ENCODE measurements at regions not wholly inside any gene's neighbourhood (a gene's known extent, or its start where the extent isn't known, plus 50 kb on each side); places are given as distances from the start of the nearest gene placed in this dataset.

DNA sequence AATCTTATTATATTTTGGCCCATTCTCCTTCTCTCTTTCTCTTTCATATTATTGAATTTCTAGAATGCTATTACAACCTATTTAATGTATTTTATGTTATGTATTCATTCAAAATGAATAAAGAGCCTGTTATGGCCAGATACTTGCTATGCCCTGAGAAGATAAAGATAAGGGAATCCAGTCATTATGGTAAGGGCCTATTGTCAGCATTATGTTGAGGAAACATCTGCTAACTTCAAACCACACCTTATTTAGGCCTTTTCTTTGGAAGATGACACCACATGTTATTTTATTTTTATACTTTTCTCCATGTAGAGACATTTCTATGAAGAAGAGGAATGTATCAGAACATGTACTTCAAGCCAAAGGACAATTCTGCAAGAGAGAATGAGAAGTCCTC, 60.5 kb upstream of the MPP7 start:
- no peak for ATAC-seq
- Mint-ChIP-seq H3K9me3 (no peaks in the 10 kb centered on the region), H3K4me3 (no peak overlapping the region), H3K27ac (no peak overlapping the region), H3K4me1 (no peaks in the 10 kb centered on the region; the same call in 2 of the 3 replicates), H3K27me3 (ENCODE audit: insufficient read depth, low read depth, poor library complexity) (peaks cover 6% of the 10 kb centered on the region), H3K36me3 (ENCODE audit: low read depth) (no peaks in the 10 kb centered on the region)
- Histone ChIP-seq H3K36me3 (ENCODE audit: insufficient read depth) (no peaks in the 10 kb centered on the region), H3K4me3 (no peak overlapping the region), H3K9me2 (ENCODE audit: insufficient read depth) (no peaks in the 10 kb centered on the region), H3K4me2 (no peak overlapping the region), H4K20me1 (replicated peaks; ENCODE audit: insufficient read depth) (no peaks in the 10 kb centered on the region), H3K27me3 (ENCODE audit: insufficient read depth) (no peaks in the 10 kb centered on the region), H3F3A (replicated peaks; ENCODE audit: low read depth) (no peaks in the 10 kb centered on the region), H3K79me2 (replicated peaks; ENCODE audit: insufficient read depth) (no peaks in the 10 kb centered on the region), H3K4me1 (ENCODE audit: insufficient read depth) (no peaks in the 10 kb centered on the region), H2AFZ (no peak overlapping the region), H3K27ac (ENCODE audit: low read depth) (no peak overlapping the region)
- TF ChIP-seq EZH2phosphoT487 (IDR thresholded peaks at IDR 0.05; ENCODE audit: unreplicated experiment), result no peak
- DNase-seq (ENCODE audit: low spot score), result no peak

GRCh38 chr10:28365840-28366239, 63.0 kb upstream of the MPP7 start:
- no peak for DNase-seq (ENCODE audit: low spot score)
- no peaks in the 10 kb centered on the region for H3K4me1 ChIP-seq (ENCODE audit: insufficient read depth)
- no peaks in the 10 kb centered on the region; the same call in 2 of the 3 replicates for H3K4me1 Mint-ChIP-seq
- no peak overlapping the region for H3K4me3 Mint-ChIP-seq
- no peaks in the 10 kb centered on the region for H3K27me3 ChIP-seq (ENCODE audit: insufficient read depth)
- no peaks in the 10 kb centered on the region for H3K9me2 ChIP-seq (ENCODE audit: insufficient read depth)
- H3K9me3 Mint-ChIP-seq, result no peaks in the 10 kb centered on the region
- H3K4me3 ChIP-seq, result no peak overlapping the region
- no peaks in the 10 kb centered on the region for H3F3A ChIP-seq (replicated peaks; ENCODE audit: low read depth)
- no peak overlapping the region for H3K27ac Mint-ChIP-seq
- no peak overlapping the region for H3K27ac ChIP-seq (ENCODE audit: low read depth)
- no peak overlapping the region for H2AFZ ChIP-seq
- H3K79me2 ChIP-seq (replicated peaks; ENCODE audit: insufficient read depth), result no peaks in the 10 kb centered on the region
- no peaks in the 10 kb centered on the region for H3K36me3 ChIP-seq (ENCODE audit: insufficient read depth)
- no peak for ATAC-seq
- no peaks in the 10 kb centered on the region for H4K20me1 ChIP-seq (replicated peaks; ENCODE audit: insufficient read depth)
- no peak for TF ChIP-seq STAT1 (IDR thresholded peaks at IDR 0.05; ENCODE audit: unreplicated experiment)
- no peak for TF ChIP-seq JUNB (IDR thresholded peaks at IDR 0.05; ENCODE audit: unreplicated experiment)
- TF ChIP-seq, protein P1, sequence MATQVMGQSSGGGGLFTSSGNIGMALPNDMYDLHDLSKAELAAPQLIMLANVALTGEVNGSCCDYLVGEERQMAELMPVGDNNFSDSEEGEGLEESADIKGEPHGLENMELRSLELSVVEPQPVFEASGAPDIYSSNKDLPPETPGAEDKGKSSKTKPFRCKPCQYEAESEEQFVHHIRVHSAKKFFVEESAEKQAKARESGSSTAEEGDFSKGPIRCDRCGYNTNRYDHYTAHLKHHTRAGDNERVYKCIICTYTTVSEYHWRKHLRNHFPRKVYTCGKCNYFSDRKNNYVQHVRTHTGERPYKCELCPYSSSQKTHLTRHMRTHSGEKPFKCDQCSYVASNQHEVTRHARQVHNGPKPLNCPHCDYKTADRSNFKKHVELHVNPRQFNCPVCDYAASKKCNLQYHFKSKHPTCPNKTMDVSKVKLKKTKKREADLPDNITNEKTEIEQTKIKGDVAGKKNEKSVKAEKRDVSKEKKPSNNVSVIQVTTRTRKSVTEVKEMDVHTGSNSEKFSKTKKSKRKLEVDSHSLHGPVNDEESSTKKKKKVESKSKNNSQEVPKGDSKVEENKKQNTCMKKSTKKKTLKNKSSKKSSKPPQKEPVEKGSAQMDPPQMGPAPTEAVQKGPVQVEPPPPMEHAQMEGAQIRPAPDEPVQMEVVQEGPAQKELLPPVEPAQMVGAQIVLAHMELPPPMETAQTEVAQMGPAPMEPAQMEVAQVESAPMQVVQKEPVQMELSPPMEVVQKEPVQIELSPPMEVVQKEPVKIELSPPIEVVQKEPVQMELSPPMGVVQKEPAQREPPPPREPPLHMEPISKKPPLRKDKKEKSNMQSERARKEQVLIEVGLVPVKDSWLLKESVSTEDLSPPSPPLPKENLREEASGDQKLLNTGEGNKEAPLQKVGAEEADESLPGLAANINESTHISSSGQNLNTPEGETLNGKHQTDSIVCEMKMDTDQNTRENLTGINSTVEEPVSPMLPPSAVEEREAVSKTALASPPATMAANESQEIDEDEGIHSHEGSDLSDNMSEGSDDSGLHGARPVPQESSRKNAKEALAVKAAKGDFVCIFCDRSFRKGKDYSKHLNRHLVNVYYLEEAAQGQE (IDR thresholded peaks at IDR 0.05; ENCODE audit: unreplicated experiment), result no peak
- TF ChIP-seq ETS1 (IDR thresholded peaks at IDR 0.05), result no peak
- TF ChIP-seq ZNF114 (CRISPR knock-in tag; IDR thresholded peaks at IDR 0.05), result no peak
- no peak for TF ChIP-seq NANOG (IDR thresholded peaks at IDR 0.05; ENCODE audit: borderline replicate concordance)
- no peak for TF ChIP-seq ZNF331 (CRISPR knock-in tag; IDR thresholded peaks at IDR 0.05; ENCODE audit: low read depth)
- TF ChIP-seq EZH2phosphoT487 (IDR thresholded peaks at IDR 0.05; ENCODE audit: unreplicated experiment), result no peak
- TF ChIP-seq POLR2AphosphoS5 (IDR thresholded peaks at IDR 0.05; ENCODE audit: low read depth), result no peak
- no peak for TF ChIP-seq EZH2 (IDR thresholded peaks at IDR 0.05; ENCODE audit: low read depth, unreplicated experiment)
- TF ChIP-seq CREB1 (CRISPR knock-in tag; IDR thresholded peaks at IDR 0.05; ENCODE audit: low read depth), result no peak
- TF ChIP-seq, protein P2, sequence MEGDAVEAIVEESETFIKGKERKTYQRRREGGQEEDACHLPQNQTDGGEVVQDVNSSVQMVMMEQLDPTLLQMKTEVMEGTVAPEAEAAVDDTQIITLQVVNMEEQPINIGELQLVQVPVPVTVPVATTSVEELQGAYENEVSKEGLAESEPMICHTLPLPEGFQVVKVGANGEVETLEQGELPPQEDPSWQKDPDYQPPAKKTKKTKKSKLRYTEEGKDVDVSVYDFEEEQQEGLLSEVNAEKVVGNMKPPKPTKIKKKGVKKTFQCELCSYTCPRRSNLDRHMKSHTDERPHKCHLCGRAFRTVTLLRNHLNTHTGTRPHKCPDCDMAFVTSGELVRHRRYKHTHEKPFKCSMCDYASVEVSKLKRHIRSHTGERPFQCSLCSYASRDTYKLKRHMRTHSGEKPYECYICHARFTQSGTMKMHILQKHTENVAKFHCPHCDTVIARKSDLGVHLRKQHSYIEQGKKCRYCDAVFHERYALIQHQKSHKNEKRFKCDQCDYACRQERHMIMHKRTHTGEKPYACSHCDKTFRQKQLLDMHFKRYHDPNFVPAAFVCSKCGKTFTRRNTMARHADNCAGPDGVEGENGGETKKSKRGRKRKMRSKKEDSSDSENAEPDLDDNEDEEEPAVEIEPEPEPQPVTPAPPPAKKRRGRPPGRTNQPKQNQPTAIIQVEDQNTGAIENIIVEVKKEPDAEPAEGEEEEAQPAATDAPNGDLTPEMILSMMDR (conservative IDR thresholded peaks at IDR 0.05; ENCODE audit: low read depth in 2 of 2), result no peak
- H3K36me3 Mint-ChIP-seq (ENCODE audit: low read depth), result no peaks in the 10 kb centered on the region
- no peak overlapping the region for H3K4me2 ChIP-seq
- H3K27me3 Mint-ChIP-seq (ENCODE audit: insufficient read depth, low read depth, poor library complexity), result peaks cover 6% of the 10 kb centered on the region
